ENCODE measurements at regions not wholly inside any gene's neighbourhood (a gene's known extent, or its start where the extent isn't known, plus 50 kb on each side); places are given as distances from the start of the nearest gene placed in this dataset.

- H3K36me3 ChIP-seq (replicated peaks in 1 of 2; ENCODE audit: control insufficient read depth in 2 of 2, insufficient read depth in 2 of 2, low read length in 2 of 2): no peaks in the 10 kb centered on the region
- H3K4ac ChIP-seq (ENCODE audit: low read length): no peak overlapping the region
- H3K18ac ChIP-seq (ENCODE audit: low read length): no peak overlapping the region
- H3K4me1 ChIP-seq (ENCODE audit: control insufficient read depth in 2 of 2, insufficient read depth in 1 of 2, low read depth in 1 of 2, low read length in 2 of 2): peaks cover 0 to 2% of the 10 kb centered on the region in 2 donors
- no peak overlapping the region for H3K4me3 ChIP-seq (ENCODE audit: low read length in 2 of 2)
- H3K9me3 ChIP-seq (replicated peaks in 1 of 2; ENCODE audit: control insufficient read depth in 2 of 2, insufficient read depth in 1 of 2, low read depth in 1 of 2, low read length in 2 of 2): no peaks in the 10 kb centered on the region
- H4K91ac ChIP-seq (ENCODE audit: low read depth, low read length, poor library complexity): no peak overlapping the region
- no peak overlapping the region for H2BK120ac ChIP-seq (ENCODE audit: low read depth, low read length)
- no peak overlapping the region for H3K14ac ChIP-seq (ENCODE audit: low read length)
- no peak overlapping the region for H3K4me2 ChIP-seq (ENCODE audit: insufficient read depth, low read length, poor library complexity, severe bottlenecking)
- H3K9ac ChIP-seq (ENCODE audit: low read depth, low read length, poor library complexity): no peak overlapping the region
- H4K8ac ChIP-seq (ENCODE audit: low read depth, low read length): no peak overlapping the region
- H3K27ac ChIP-seq (replicated peaks; ENCODE audit: low read length): no peak overlapping the region
- no peak for DNase-seq (ENCODE audit: low spot score)
- no peaks in the 10 kb centered on the region for H3K27me3 ChIP-seq (ENCODE audit: control insufficient read depth in 3 of 3, insufficient read depth in 3 of 3, low read depth in 1 of 3, low read length in 3 of 3)
- H2AK5ac ChIP-seq (ENCODE audit: low read depth, low read length): no peak overlapping the region
- no peaks in the 10 kb centered on the region for H3K79me1 ChIP-seq (ENCODE audit: low read depth, low read length)
- no peak overlapping the region for H2BK12ac ChIP-seq (ENCODE audit: low read length)
- no peak overlapping the region for H2BK15ac ChIP-seq (ENCODE audit: low read length)
- H3K23ac ChIP-seq (ENCODE audit: low read depth, low read length, poor library complexity): no peak overlapping the region
- no peak overlapping the region for H2AFZ ChIP-seq (ENCODE audit: low read length)
- no peak overlapping the region for H2BK5ac ChIP-seq (ENCODE audit: low read length)
These were observed 375.1 kb upstream of the DPH6 start for GRCh38 chr15:35921046-35921445.

GRCh38 chr15:35925275-35926006, 379.5 kb upstream of the DPH6 start:
- Histone ChIP-seq H3K14ac (ENCODE audit: low read length) (no peak overlapping the region), H3K27ac (replicated peaks; ENCODE audit: low read length) (no peak overlapping the region), H2BK15ac (ENCODE audit: low read length) (no peak overlapping the region), H2BK120ac (ENCODE audit: low read depth, low read length) (no peak overlapping the region), H3K4ac (ENCODE audit: low read length) (no peak overlapping the region), H3K36me3 (replicated peaks in 1 of 2; ENCODE audit: control insufficient read depth in 2 of 2, insufficient read depth in 2 of 2, low read length in 2 of 2) (no peaks in the 10 kb centered on the region), H3K4me1 (ENCODE audit: control insufficient read depth in 2 of 2, insufficient read depth in 1 of 2, low read depth in 1 of 2, low read length in 2 of 2) (peaks cover 0 to 2% of the 10 kb centered on the region in 2 donors), H3K4me2 (ENCODE audit: insufficient read depth, low read length, poor library complexity, severe bottlenecking) (no peak overlapping the region), H2BK5ac (ENCODE audit: low read length) (no peak overlapping the region), H3K9me3 (replicated peaks in 1 of 2; ENCODE audit: control insufficient read depth in 2 of 2, insufficient read depth in 1 of 2, low read depth in 1 of 2, low read length in 2 of 2) (no peaks in the 10 kb centered on the region), H3K27me3 (ENCODE audit: control insufficient read depth in 3 of 3, insufficient read depth in 3 of 3, low read depth in 1 of 3, low read length in 3 of 3) (no peaks in the 10 kb centered on the region), H2AFZ (ENCODE audit: low read length) (no peak overlapping the region), H3K18ac (ENCODE audit: low read length) (no peak overlapping the region), H2BK12ac (ENCODE audit: low read length) (no peak overlapping the region), H3K4me3 (ENCODE audit: low read length in 2 of 2) (no peak overlapping the region), H3K9ac (ENCODE audit: low read depth, low read length, poor library complexity) (no peak overlapping the region), H4K8ac (ENCODE audit: low read depth, low read length) (no peak overlapping the region), H3K23ac (ENCODE audit: low read depth, low read length, poor library complexity) (no peak overlapping the region), H4K91ac (ENCODE audit: low read depth, low read length, poor library complexity) (no peak overlapping the region), H3K79me1 (ENCODE audit: low read depth, low read length) (no peaks in the 10 kb centered on the region), H2AK5ac (ENCODE audit: low read depth, low read length) (no peak overlapping the region)
- WGBS, 2 donors (ENCODE audit: extremely low coverage in 2 of 2, insufficient read length in 2 of 2, insufficient replicate concordance in 1 of 2): no CpG with 5 or more reads among the region's 9 CpGs
- no peak for DNase-seq (ENCODE audit: low spot score)

- H3K4me2 ChIP-seq (ENCODE audit: insufficient read depth, low read length, poor library complexity, severe bottlenecking): no peak overlapping the region
- no peak overlapping the region for H3K4me3 ChIP-seq (ENCODE audit: low read length in 2 of 2)
- no peak overlapping the region for H4K8ac ChIP-seq (ENCODE audit: low read depth, low read length)
- DNase-seq (ENCODE audit: low spot score): no peak
- H3K14ac ChIP-seq (ENCODE audit: low read length): no peak overlapping the region
- no peak overlapping the region for H4K91ac ChIP-seq (ENCODE audit: low read depth, low read length, poor library complexity)
- H3K27me3 ChIP-seq (ENCODE audit: control insufficient read depth in 3 of 3, insufficient read depth in 3 of 3, low read depth in 1 of 3, low read length in 3 of 3): no peaks in the 10 kb centered on the region
- no peak overlapping the region for H3K9ac ChIP-seq (ENCODE audit: low read depth, low read length, poor library complexity)
- H3K4me1 ChIP-seq (ENCODE audit: control insufficient read depth in 2 of 2, insufficient read depth in 1 of 2, low read depth in 1 of 2, low read length in 2 of 2): peaks cover 0 to 2% of the 10 kb centered on the region in 2 donors
- no peak overlapping the region for H3K4ac ChIP-seq (ENCODE audit: low read length)
- no peaks in the 10 kb centered on the region for H3K79me1 ChIP-seq (ENCODE audit: low read depth, low read length)
- H3K9me3 ChIP-seq (replicated peaks in 1 of 2; ENCODE audit: control insufficient read depth in 2 of 2, insufficient read depth in 1 of 2, low read depth in 1 of 2, low read length in 2 of 2): no peaks in the 10 kb centered on the region
- no peak overlapping the region for H3K18ac ChIP-seq (ENCODE audit: low read length)
- H3K23ac ChIP-seq (ENCODE audit: low read depth, low read length, poor library complexity): no peak overlapping the region
- H3K27ac ChIP-seq (replicated peaks; ENCODE audit: low read length): no peak overlapping the region
- H2BK15ac ChIP-seq (ENCODE audit: low read length): no peak overlapping the region
- no peak overlapping the region for H2BK12ac ChIP-seq (ENCODE audit: low read length)
- H2BK5ac ChIP-seq (ENCODE audit: low read length): no peak overlapping the region
- H2BK120ac ChIP-seq (ENCODE audit: low read depth, low read length): no peak overlapping the region
- H3K36me3 ChIP-seq (replicated peaks in 1 of 2; ENCODE audit: control insufficient read depth in 2 of 2, insufficient read depth in 2 of 2, low read length in 2 of 2): no peaks in the 10 kb centered on the region
- no peak overlapping the region for H2AK5ac ChIP-seq (ENCODE audit: low read depth, low read length)
- no peak overlapping the region for H2AFZ ChIP-seq (ENCODE audit: low read length)
These were observed 380.0 kb upstream of the DPH6 start for GRCh38 chr15:35926007-35926380.

- no peak for DNase-seq (ENCODE audit: low spot score)
- Histone ChIP-seq H3K9ac (ENCODE audit: low read depth, low read length, poor library complexity) (no peak overlapping the region), H3K27ac (replicated peaks; ENCODE audit: low read length) (no peak overlapping the region), H3K18ac (ENCODE audit: low read length) (no peak overlapping the region), H2BK120ac (ENCODE audit: low read depth, low read length) (no peak overlapping the region), H3K4me3 (ENCODE audit: low read length in 2 of 2) (no peak overlapping the region), H3K9me3 (replicated peaks in 1 of 2; ENCODE audit: control insufficient read depth in 2 of 2, insufficient read depth in 1 of 2, low read depth in 1 of 2, low read length in 2 of 2) (no peaks in the 10 kb centered on the region), H2BK12ac (ENCODE audit: low read length) (no peak overlapping the region), H3K4me1 (ENCODE audit: control insufficient read depth in 2 of 2, insufficient read depth in 1 of 2, low read depth in 1 of 2, low read length in 2 of 2) (peaks cover 0 to 2% of the 10 kb centered on the region in 2 donors), H2BK5ac (ENCODE audit: low read length) (no peak overlapping the region), H2AFZ (ENCODE audit: low read length) (no peak overlapping the region), H4K8ac (ENCODE audit: low read depth, low read length) (no peak overlapping the region), H3K4me2 (ENCODE audit: insufficient read depth, low read length, poor library complexity, severe bottlenecking) (no peak overlapping the region), H3K36me3 (replicated peaks in 1 of 2; ENCODE audit: control insufficient read depth in 2 of 2, insufficient read depth in 2 of 2, low read length in 2 of 2) (no peaks in the 10 kb centered on the region), H3K4ac (ENCODE audit: low read length) (no peak overlapping the region), H2AK5ac (ENCODE audit: low read depth, low read length) (no peak overlapping the region), H4K91ac (ENCODE audit: low read depth, low read length, poor library complexity) (no peak overlapping the region), H2BK15ac (ENCODE audit: low read length) (no peak overlapping the region), H3K23ac (ENCODE audit: low read depth, low read length, poor library complexity) (no peak overlapping the region), H3K27me3 (ENCODE audit: control insufficient read depth in 3 of 3, insufficient read depth in 3 of 3, low read depth in 1 of 3, low read length in 3 of 3) (peaks cover 0 to 5% (median 0%) of the 10 kb centered on the region in 3 experiments), H3K79me1 (ENCODE audit: low read depth, low read length) (no peaks in the 10 kb centered on the region), H3K14ac (ENCODE audit: low read length) (no peak overlapping the region)
- WGBS, 2 donors (ENCODE audit: extremely low coverage in 2 of 2, insufficient read length in 2 of 2, insufficient replicate concordance in 1 of 2): no CpG with 5 or more reads among the region's 2 CpGs
These were observed 382.9 kb upstream of the DPH6 start for GRCh38 chr15:35928847-35929246.
